ENCODE measurements at regions not wholly inside any gene's neighbourhood (a gene's known extent, or its start where the extent isn't known, plus 50 kb on each side); places are given as distances from the start of the nearest gene placed in this dataset.

DNA sequence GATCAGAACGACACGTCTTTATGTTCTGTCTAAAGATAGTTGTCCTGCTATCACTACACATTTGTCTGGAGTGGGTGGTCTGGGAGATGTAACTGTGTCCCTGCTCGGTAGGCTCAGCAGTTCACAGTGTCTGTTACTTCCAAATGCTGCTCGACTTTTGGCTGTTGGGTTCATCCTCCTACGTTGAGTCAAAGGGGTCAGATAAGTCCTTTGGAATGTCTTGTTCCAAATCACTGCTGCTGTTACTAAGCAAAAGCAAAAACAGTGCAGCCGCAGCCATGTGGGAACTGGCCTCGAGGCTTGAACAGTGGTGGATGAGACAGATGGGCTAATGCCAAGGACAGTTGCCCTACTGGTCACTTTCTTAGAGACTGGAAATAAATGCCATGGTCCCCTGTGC lies 272.2 kb upstream of the MAP3K7 start:
- Mint-ChIP-seq H3K27me3 (ENCODE audit: low read depth in 3 of 3) (peaks cover 0 to 2% (median 2%) of the 10 kb centered on the region in 3 donors), H3K9me3 (no peaks in the 10 kb centered on the region), H3K4me1 (peaks cover 2% of the 10 kb centered on the region), H3K36me3 (no peaks in the 10 kb centered on the region), H3K4me3 (no peak overlapping the region), H3K27ac (no peak overlapping the region)
- no peaks in the 10 kb centered on the region for H4K20me1 ChIP-seq (ENCODE audit: insufficient read depth, low read length)
- intact Hi-C loops (cut with micrococcal nuclease) = no loop called here
- no peaks in the 10 kb centered on the region for H3K36me3 ChIP-seq (replicated peaks in 1 of 2; ENCODE audit: control insufficient read depth in 1 of 2, insufficient read depth in 2 of 2, low read length in 2 of 2)
- H3K9me3 ChIP-seq (replicated peaks in 1 of 2; ENCODE audit: control insufficient read depth in 1 of 2, insufficient read depth in 1 of 2, low read length in 2 of 2) = no peaks in the 10 kb centered on the region
- H3K4me2 ChIP-seq (replicated peaks; ENCODE audit: extremely low read depth, low read length, poor library complexity, severe bottlenecking) = no peak overlapping the region
- H2AFZ ChIP-seq (ENCODE audit: insufficient read depth, low read depth, low read length, poor library complexity, severe bottlenecking) = no peak overlapping the region
- no peak overlapping the region for H3K9ac ChIP-seq (ENCODE audit: insufficient read depth, low read length, poor library complexity, severe bottlenecking)
- no peaks in the 10 kb centered on the region for H3K27me3 ChIP-seq (ENCODE audit: control insufficient read depth in 2 of 2, insufficient read depth in 2 of 2, low read length in 2 of 2)
- no peak overlapping the region for H3K27ac ChIP-seq (ENCODE audit: low read depth in 1 of 2, low read length in 2 of 2)
- H3K4me3 ChIP-seq (replicated peaks in 1 of 3; ENCODE audit: low read depth in 2 of 3, low read length in 3 of 3) = no peak overlapping the region
- DNase-seq = no peak
- TF ChIP-seq, protein P1, sequence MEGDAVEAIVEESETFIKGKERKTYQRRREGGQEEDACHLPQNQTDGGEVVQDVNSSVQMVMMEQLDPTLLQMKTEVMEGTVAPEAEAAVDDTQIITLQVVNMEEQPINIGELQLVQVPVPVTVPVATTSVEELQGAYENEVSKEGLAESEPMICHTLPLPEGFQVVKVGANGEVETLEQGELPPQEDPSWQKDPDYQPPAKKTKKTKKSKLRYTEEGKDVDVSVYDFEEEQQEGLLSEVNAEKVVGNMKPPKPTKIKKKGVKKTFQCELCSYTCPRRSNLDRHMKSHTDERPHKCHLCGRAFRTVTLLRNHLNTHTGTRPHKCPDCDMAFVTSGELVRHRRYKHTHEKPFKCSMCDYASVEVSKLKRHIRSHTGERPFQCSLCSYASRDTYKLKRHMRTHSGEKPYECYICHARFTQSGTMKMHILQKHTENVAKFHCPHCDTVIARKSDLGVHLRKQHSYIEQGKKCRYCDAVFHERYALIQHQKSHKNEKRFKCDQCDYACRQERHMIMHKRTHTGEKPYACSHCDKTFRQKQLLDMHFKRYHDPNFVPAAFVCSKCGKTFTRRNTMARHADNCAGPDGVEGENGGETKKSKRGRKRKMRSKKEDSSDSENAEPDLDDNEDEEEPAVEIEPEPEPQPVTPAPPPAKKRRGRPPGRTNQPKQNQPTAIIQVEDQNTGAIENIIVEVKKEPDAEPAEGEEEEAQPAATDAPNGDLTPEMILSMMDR (IDR thresholded peaks at IDR 0.05) = no peak
- H3K79me2 ChIP-seq (ENCODE audit: insufficient read depth, low read length) = no peaks in the 10 kb centered on the region
- 88% methylated on average over 4 of the region's 7 CpGs for WGBS (ENCODE audit: insufficient coverage)
- H3K4me1 ChIP-seq (ENCODE audit: control insufficient read depth in 1 of 2, insufficient read depth in 2 of 2, low read length in 2 of 2) = no peaks in the 10 kb centered on the region

- Mint-ChIP-seq H3K27me3 (ENCODE audit: low read depth in 3 of 3) (no peaks in the 10 kb centered on the region), H3K27ac (no peak overlapping the region), H3K4me1 (no peaks in the 10 kb centered on the region), H3K36me3 (no peaks in the 10 kb centered on the region), H3K9me3 (peaks cover 0 to 2% (median 0%) of the 10 kb centered on the region in 7 donors), H3K4me3 (no peak overlapping the region)
- WGBS (ENCODE audit: insufficient coverage) = 40% methylated on average over 1 of the region's 3 CpGs
- DNase-seq = no peak
- H3K27ac ChIP-seq (ENCODE audit: low read depth in 1 of 2, low read length in 2 of 2) = no peak overlapping the region
- H2AFZ ChIP-seq (ENCODE audit: insufficient read depth, low read depth, low read length, poor library complexity, severe bottlenecking) = no peak overlapping the region
- no peaks in the 10 kb centered on the region for H3K27me3 ChIP-seq (ENCODE audit: control insufficient read depth in 2 of 2, insufficient read depth in 2 of 2, low read length in 2 of 2)
- H3K4me3 ChIP-seq (replicated peaks in 1 of 3; ENCODE audit: low read depth in 2 of 3, low read length in 3 of 3) = no peak overlapping the region
- no peak overlapping the region for H3K9ac ChIP-seq (ENCODE audit: insufficient read depth, low read length, poor library complexity, severe bottlenecking)
- H3K9me3 ChIP-seq (replicated peaks in 1 of 2; ENCODE audit: control insufficient read depth in 1 of 2, insufficient read depth in 1 of 2, low read length in 2 of 2) = no peaks in the 10 kb centered on the region
- no peaks in the 10 kb centered on the region for H3K36me3 ChIP-seq (replicated peaks in 1 of 2; ENCODE audit: control insufficient read depth in 1 of 2, insufficient read depth in 2 of 2, low read length in 2 of 2)
- intact Hi-C loops (cut with micrococcal nuclease) = no loop called here
- H4K20me1 ChIP-seq (ENCODE audit: insufficient read depth, low read length) = no peaks in the 10 kb centered on the region
- no peak overlapping the region for H3K4me2 ChIP-seq (replicated peaks; ENCODE audit: extremely low read depth, low read length, poor library complexity, severe bottlenecking)
- no peaks in the 10 kb centered on the region for H3K79me2 ChIP-seq (ENCODE audit: insufficient read depth, low read length)
- TF ChIP-seq, protein P1 (IDR thresholded peaks at IDR 0.05) = no peak
- no peaks in the 10 kb centered on the region for H3K4me1 ChIP-seq (ENCODE audit: control insufficient read depth in 1 of 2, insufficient read depth in 2 of 2, low read length in 2 of 2)
Measured at GRCh38 chr6:90849686-90850085, 262.8 kb upstream of the MAP3K7 start.
